SH-SY5Y (cell line): ENCODE measurements at regions not wholly inside any gene's neighbourhood (a gene's known extent, or its start where the extent isn't known, plus 50 kb on each side); places are given as distances from the start of the nearest gene placed in this dataset.

Experiments
- GATA2 ChIP-seq: IDR thresholded peaks from 2 replicates; pipeline ENCODE4 v1.6.1; 2011; ENCODE audit warnings: mild to moderate bottlenecking, low read depth, low read length
- GATA3 ChIP-seq: IDR thresholded peaks from 2 replicates; pipeline ENCODE4 v1.6.1; 2011; ENCODE audit warnings: low read depth, mild to moderate bottlenecking, low read length, moderate library complexity

DNA sequence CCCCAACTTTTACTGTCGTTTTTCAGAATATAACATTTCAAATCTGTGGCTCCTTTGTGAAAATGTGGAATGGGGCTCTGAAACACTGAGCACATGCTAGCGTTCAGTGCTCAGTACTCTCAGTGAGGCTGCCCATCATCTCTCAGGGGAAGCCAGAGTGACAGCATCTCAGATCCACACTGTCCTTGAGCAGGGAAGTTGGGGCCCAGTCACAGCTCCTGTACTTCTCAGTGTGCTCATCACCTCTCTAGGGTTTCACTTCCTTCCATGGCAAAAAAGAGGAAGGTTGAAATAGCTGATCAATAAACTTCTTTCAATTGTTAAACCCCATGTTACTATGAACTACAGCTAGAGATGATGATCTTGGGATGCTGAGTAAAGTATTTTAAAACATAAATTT lies 565.9 kb upstream of the SPRY2 start:
- no peak for TF ChIP-seq GATA3
- TF ChIP-seq GATA2, result no peak
